AG09309 (cell line): ENCODE measurements at regions not wholly inside any gene's neighbourhood (a gene's known extent, or its start where the extent isn't known, plus 50 kb on each side); places are given as distances from the start of the nearest gene placed in this dataset.

Source experiments
- DNase-seq: peaks from one replicate; pipeline ENCODE4 v3.0.0-alpha.2; 2010; ENCODE audit warnings: low read depth
- H3K4me3 ChIP-seq: 2 replicates; pipeline ENCODE4 v1.5.1; 2011; ENCODE audit warnings: mild to moderate bottlenecking, low read depth, low read length, moderate library complexity; ENCODE audit not compliant: control insufficient read depth
- CTCF ChIP-seq: IDR thresholded peaks from 2 replicates; pipeline ENCODE4 v1.5.1; 2011; ENCODE audit warnings: mild to moderate bottlenecking, low read depth, low read length, inconsistent platforms; ENCODE audit not compliant: insufficient read depth, control insufficient read depth; ENCODE audit errors: missing control alignments

GRCh38 chr16:9412031-9412914 lies 320.8 kb downstream of the HAPSTR1 start:
- no peak for DNase-seq
- H3K4me3 ChIP-seq: no peak overlapping the region
- TF ChIP-seq CTCF: no peak

GRCh38 chr16:9412915-9413264 lies 321.4 kb downstream of the HAPSTR1 start:
- no peak for DNase-seq
- H3K4me3 ChIP-seq: no peak overlapping the region
- TF ChIP-seq CTCF: no peak

DNA sequence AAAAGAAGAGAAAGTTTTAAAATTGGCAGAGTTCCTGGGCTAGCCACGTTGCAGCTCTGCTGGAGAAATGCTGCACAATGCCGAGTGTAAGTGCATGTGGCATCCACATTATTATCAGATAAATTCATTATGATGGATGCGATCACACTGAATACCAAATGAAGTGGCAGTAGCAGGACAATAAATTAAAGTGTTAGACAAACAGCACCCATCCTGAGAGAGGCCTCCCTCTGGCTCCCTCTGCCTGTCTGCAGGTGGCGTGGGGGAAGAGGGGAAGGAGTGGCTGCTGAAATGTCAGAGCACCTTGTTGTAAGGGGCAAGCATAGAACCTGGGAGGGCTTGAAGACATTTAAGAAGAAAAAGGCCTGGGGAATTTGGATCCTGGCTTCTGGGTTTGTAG lies 324.1 kb downstream of the HAPSTR1 start:
- no peak for TF ChIP-seq CTCF
- H3K4me3 ChIP-seq: no peak overlapping the region
- DNase-seq: no peak

DNA sequence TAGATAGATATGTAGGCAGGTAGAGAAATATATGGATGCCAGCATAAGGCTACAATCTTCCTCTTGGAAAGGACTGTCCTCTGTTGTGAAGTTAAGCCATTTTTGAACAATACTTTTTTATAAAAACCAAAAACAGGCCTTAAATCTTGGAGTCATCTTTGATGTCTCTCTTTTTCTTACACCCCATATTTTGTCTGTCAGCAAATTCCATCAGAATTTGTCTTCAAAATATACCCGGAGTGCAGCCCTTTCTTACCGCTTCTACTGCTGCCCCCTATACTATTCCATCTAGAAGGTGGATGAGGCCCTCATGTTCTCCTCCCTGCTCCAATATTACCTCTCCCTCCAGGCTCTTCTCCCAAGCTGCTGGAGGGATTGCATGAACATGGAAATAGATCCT lies 326.5 kb downstream of the HAPSTR1 start:
- TF ChIP-seq CTCF: no peak
- no peak for DNase-seq

GRCh38 chr16:9419161-9419560 lies 327.7 kb downstream of the HAPSTR1 start:
- DNase-seq: no peak
- H3K4me3 ChIP-seq: no peak overlapping the region
- TF ChIP-seq CTCF: no peak

More for the DNA sequence above, 326.5 kb downstream of the HAPSTR1 start:
- no peak overlapping the region for H3K4me3 ChIP-seq

- no peak for DNase-seq
- H3K4me3 ChIP-seq: no peak overlapping the region
- TF ChIP-seq CTCF: no peak
Measured at GRCh38 chr16:9422762-9423513, 331.5 kb downstream of the HAPSTR1 start.
